Ishikawa (cell line): ENCODE measurements at regions not wholly inside any gene's neighbourhood (a gene's known extent, or its start where the extent isn't known, plus 50 kb on each side); places are given as distances from the start of the nearest gene placed in this dataset.

Source experiments
- CEBPB ChIP-seq: IDR thresholded peaks from 2 replicates; pipeline ENCODE4 v1.6.1; 2012
- CREB1 ChIP-seq: IDR thresholded peaks from 2 replicates; pipeline ENCODE4 v1.6.1; 2012; ENCODE audit warnings: low read depth
- EGR1 ChIP-seq: IDR thresholded peaks from 2 replicates; pipeline ENCODE4 v1.6.1; 2012
- EP300 ChIP-seq: IDR thresholded peaks from 2 replicates; pipeline ENCODE4 v1.6.1; 2012; ENCODE audit warnings: borderline replicate concordance
- FOXM1 ChIP-seq: IDR thresholded peaks from 2 replicates; pipeline ENCODE4 v1.6.1; 2012; ENCODE audit warnings: low read depth, borderline replicate concordance
- NFIC ChIP-seq: IDR thresholded peaks from 2 replicates; pipeline ENCODE4 v1.6.1; 2012
- RAD21 ChIP-seq: IDR thresholded peaks from 2 replicates; pipeline ENCODE4 v1.6.1; 2012; ENCODE audit warnings: low read depth
- REST ChIP-seq: IDR thresholded peaks from 2 replicates; pipeline ENCODE4 v1.6.1; 2012; ENCODE audit warnings: low read depth, mild to moderate bottlenecking
- TAF1 ChIP-seq: IDR thresholded peaks from 2 replicates; pipeline ENCODE4 v1.6.1; 2012; ENCODE audit warnings: low read depth, mild to moderate bottlenecking
- TCF12 ChIP-seq: IDR thresholded peaks from 2 replicates; pipeline ENCODE4 v1.6.1; 2012; ENCODE audit warnings: low read depth
- TEAD4 ChIP-seq: IDR thresholded peaks from 2 replicates; pipeline ENCODE4 v1.6.1; 2012
- USF1 ChIP-seq: IDR thresholded peaks from 2 replicates; pipeline ENCODE4 v1.6.1; 2012
- YY1 ChIP-seq: IDR thresholded peaks from 2 replicates; pipeline ENCODE4 v1.6.1; 2012; ENCODE audit warnings: low read depth
- ZBTB7A ChIP-seq: IDR thresholded peaks from 2 replicates; pipeline ENCODE4 v1.6.1; 2012; ENCODE audit warnings: low read depth
- TF ChIP-seq, protein P1 (sequence below): IDR thresholded peaks from 2 replicates; pipeline ENCODE4 v1.6.1; 2012

GRCh38 chr13:90979059-90979458, 368.4 kb upstream of the MIR17HG start:
- TF ChIP-seq ZBTB7A (no peak), CREB1 (no peak), TEAD4 (no peak), YY1 (no peak), EGR1 (no peak), EP300 (no peak), CEBPB (no peak), FOXM1 (no peak), TCF12 (no peak), NFIC (no peak), USF1 (no peak)
- TF ChIP-seq, protein P1, sequence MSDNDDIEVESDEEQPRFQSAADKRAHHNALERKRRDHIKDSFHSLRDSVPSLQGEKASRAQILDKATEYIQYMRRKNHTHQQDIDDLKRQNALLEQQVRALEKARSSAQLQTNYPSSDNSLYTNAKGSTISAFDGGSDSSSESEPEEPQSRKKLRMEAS: no peak

- TF ChIP-seq EGR1 (no peak), EP300 (no peak), TAF1 (no peak)
- TF ChIP-seq, protein P1: no peak
These were observed 362.7 kb upstream of the MIR17HG start for GRCh38 chr13:90984756-90985155.

GRCh38 chr13:90995001-90995400, 352.5 kb upstream of the MIR17HG start:
- no peak for TF ChIP-seq TCF12
- TF ChIP-seq CEBPB: no peak
- no peak for TF ChIP-seq EGR1
- no peak for TF ChIP-seq FOXM1
- no peak for TF ChIP-seq NFIC
- TF ChIP-seq USF1: no peak
- TF ChIP-seq, protein P1: no peak
- no peak for TF ChIP-seq ZBTB7A
- no peak for TF ChIP-seq EP300
- no peak for TF ChIP-seq TEAD4
- no peak for TF ChIP-seq RAD21

- no peak for TF ChIP-seq USF1
- no peak for TF ChIP-seq ZBTB7A
- no peak for TF ChIP-seq CEBPB
- no peak for TF ChIP-seq YY1
- TF ChIP-seq NFIC: no peak
- TF ChIP-seq FOXM1: no peak
- no peak for TF ChIP-seq EGR1
- no peak for TF ChIP-seq RAD21
These were observed 351.9 kb upstream of the MIR17HG start for GRCh38 chr13:90995614-90996013.

- TF ChIP-seq FOXM1 (no peak), TAF1 (no peak), ZBTB7A (no peak), TEAD4 (no peak), RAD21 (no peak)
These were observed 349.5 kb upstream of the MIR17HG start for GRCh38 chr13:90997951-90998350.

GRCh38 chr13:90999401-90999800, 348.1 kb upstream of the MIR17HG start:
- TF ChIP-seq TEAD4 (no peak), CEBPB (no peak), NFIC (no peak), YY1 (no peak), CREB1 (no peak), TCF12 (no peak), EP300 (no peak), RAD21 (no peak), FOXM1 (no peak), TAF1 (no peak), EGR1 (no peak), ZBTB7A (no peak), USF1 (no peak), REST (no peak)
- TF ChIP-seq, protein P1: no peak

- TF ChIP-seq RAD21 (no peak), NFIC (no peak), CREB1 (no peak), FOXM1 (no peak)
These were observed 346.1 kb upstream of the MIR17HG start for GRCh38 chr13:91001371-91001770.
